Stimulated activated CD4-positive, alpha-beta T cell treated with anti-CD3 and anti-CD28 coated beads, TNF-alpha, amount 100 ng/mL, for 1 hour (primary cell): ENCODE measurements at regions not wholly inside any gene's neighbourhood (a gene's known extent, or its start where the extent isn't known, plus 50 kb on each side); places are given as distances from the start of the nearest gene placed in this dataset.

ENCODE experiments used
- DNase-seq, 3 donors: peaks; one replicate each; pipeline ENCODE4 v3.0.0-alpha.2; 2020; ENCODE audit warnings: low read depth in 3 of 3, low spot score in 1 of 3

DNA sequence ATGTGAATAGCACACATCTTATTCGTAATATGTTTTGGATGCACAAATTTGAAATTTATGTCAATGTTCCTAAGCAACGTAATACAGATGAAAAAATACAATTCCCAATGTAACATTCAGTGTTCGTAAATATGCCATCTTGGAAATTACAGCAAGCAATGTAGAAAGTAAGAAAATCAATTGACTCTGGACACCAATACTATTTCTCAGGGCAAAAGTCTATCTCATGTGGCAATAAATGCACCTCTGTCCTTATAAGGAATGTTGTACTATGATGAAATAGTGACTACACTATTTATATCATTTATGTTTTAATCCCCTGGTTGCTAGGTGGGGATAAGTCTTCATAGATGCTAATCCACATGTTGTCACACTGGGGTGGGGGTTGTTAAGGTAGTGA is 251.2 kb downstream of the GXYLT1 start:
- DNase-seq: no peak

DNA sequence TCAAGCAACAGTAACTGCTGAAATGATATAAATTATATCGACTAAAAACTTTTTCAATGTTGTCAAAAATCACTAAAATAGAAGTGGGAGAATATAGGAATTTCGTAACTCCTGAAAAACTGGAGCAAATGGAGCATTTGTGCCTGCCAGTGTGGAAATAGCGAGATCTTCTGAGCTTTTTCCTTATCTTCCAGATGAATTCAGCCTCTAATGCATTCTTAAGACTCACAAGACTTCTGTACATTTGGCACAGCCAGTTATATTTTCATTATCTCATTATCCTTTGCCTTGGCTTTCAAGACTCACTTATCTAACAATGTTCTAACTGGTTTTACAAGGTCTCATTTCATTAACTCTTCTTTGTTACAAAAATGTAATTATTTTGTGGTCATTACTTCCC is 252.4 kb downstream of the GXYLT1 start:
- no peak for DNase-seq

DNA sequence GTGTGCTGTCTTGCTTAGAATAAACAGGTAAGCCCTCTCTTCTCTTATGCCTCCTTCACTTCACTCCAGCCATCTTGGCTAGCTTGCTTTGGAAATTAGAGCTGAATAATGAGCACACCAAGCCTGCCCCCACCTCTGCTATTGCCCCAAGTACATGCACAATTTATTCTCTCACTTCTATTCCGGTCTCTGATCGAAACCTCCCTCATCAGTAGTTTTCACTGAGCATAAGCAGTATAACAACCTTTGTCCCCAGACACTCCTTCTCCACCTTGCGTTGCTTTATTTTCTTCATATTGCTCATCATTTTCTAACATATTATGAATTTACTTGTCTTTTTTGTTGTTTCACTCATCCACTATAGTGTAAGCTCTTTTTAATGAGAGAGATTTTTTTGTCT is 253.4 kb downstream of the GXYLT1 start:
- no peak for DNase-seq

DNA sequence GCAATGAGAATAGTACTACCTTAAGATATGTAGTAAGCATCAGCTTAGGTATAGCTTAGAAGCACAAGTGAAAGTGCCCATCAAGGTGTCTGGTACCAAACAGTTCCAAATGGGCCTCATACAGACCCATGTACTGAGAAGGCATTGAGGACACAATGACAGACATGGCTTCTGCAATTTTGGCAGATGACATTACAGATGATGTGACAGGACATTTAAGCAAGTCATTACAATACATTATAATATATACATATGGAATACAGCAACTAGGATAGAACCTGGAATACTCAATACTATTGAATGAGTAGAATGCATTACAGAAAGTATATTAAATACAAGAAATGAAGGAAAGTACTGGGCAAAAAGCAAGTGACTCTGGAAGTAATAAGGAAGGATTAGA is 256.4 kb downstream of the GXYLT1 start:
- no peak for DNase-seq

DNA sequence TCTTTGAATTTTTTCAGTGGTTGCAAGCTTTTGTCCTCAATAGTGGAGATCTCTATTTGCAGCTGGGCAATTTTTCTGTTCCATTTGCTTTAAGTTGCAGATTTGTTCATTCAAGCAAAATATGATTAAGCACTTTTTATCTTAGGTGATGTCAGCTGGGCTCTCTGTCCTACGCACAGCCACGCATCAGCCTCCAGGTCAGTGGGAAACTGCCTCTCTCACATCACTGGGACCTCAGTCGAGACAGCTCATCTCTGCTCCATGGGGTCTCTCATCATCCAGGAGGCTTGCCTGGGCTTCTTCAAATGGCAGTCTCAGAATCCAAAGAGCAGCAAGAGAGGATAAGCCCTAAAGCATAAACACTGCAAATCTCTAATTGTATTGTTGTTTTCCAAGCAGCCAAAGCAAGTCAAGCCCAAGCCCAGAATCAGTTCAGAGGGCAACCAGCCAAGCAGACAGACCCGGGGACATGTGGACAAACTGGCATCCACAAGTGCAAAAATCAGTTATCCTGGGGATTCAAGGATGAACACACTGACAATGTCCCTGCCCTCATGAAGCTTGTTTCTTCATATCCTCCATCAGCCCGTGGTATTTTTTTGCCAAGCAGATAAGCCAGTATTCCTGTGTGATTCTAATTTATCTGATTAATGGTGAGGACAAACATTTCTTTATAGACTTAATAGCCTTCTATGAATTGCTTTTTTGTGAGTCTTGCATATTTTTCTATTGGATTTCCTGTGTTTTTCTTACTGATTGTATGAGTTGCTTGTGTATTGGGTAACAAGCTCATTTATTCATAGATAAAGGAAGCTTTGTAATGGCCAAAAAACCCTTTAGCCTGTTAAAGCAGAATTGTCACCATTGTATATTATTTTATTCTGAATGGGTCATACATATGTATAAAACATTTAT is 262.5 kb downstream of the GXYLT1 start:
- no peak for DNase-seq

DNA sequence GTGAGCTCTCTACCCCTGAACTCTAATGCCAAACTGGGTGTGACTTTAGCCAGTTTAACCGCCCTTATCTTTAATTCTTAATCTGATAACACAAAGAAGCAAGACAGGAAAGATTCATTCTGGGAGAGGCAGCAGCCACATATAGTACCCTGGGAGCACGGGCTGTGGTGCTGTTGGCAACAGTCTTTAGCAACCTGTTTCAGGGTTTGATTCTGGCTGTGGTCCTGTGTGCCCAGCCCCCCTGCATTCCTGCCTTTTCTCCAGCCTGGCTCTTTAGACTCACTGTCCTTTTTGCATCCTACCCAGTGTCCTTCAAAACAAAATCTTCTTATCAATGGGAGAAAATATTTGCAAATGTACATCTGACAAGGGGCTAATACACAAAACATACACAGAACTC is 275.2 kb downstream of the GXYLT1 start:
- DNase-seq: no peak

DNA sequence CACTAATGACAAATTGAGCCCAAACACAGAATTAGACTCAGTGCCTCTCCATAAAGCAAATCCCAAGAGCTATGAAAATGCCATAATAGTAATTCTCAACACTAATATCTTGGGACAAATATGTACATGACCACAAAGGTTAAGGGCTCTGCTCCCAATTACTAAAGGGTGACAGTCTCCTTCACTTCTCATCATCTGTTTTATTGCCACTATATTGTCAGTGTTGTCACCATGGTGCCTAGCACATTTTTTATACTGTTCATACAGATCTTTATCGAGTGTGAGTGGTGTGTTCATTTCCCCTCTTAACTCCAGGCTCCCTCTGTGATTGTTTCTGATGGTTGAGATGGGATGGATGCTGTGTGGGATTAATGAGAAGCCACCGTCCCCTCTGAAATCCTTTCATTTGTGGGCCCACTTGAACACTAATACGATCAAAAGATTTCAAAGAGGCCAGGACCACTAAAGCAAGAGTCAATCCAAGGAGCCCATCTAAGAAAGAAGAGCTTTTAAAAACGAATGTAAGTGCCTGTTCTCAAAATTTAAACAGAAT is 277.7 kb downstream of the GXYLT1 start:
- DNase-seq: no peak

DNA sequence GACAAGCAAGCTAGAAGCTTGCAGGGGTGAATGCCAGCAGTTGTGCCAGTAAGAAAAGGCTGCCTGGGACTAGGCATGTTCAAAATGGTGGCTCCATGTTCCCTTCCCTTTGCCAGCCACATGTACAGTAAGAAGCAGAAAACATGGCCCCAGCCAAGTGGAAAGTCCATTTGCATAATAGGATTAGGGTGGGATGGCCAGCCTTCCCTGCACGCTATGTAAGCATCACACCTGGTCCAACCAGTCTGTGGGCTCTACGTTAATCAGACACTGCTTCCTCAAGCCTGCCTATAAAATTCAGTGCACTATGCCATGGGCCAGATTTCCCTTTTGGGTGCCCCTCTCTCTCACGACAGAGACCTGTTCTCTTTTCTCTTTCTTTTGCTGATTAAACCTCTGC is 288.4 kb downstream of the GXYLT1 start:
- DNase-seq: no peak

DNA sequence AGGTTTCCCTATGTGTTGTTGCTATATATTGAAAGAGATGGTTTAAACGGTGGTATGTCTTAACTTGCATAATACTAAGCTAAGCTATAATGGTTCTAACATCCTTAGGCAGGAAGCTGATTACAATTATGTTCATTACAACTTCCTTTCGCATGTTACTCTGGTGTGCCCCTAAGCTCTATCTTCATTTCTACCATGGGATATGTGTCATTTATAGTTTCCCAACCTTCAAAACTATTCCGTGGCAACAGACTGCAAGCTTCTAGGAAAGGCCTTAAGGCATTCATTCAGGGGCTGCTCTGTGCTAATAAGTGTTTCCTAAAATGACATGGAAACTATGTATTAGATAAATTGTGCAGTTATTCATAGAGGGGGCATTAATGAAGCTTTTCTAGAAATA is 294.6 kb downstream of the GXYLT1 start:
- no peak for DNase-seq

DNA sequence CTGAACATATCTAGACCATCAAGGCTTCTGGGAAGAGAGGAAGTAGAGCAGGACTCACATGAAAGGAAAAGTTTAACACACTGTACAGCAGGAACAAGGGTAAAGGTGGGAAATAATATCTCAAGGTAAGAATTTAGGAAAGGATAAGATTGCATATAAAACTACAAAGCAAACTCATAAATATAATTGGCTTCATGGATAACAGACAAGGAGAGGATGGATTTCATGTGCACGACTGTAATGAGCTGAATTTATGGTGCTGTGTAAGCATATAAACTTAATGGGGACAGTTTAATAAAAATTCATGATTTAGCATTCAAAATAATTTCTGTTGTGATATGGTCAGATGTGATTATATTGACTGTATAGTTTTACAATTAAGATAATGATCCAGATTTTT is 298.0 kb downstream of the GXYLT1 start:
- DNase-seq: no peak

DNA sequence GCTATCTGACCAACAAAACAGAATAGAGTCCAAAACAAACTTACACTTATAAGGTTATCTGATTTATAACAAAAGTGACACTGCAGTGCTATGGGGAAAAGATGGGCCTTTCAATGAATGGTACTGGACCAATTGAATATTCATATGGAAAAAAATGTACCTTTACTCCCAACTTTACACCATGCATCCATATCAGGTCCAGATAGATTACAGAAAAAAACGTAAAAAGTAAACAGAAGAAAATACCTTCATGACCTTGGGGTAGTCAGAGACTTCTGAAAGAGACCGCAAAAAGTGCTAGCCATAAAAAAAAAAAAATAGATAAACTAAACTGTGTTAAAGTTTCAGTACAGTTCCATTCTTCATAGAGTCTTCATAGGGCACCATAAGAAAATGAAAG is 308.3 kb downstream of the GXYLT1 start:
- DNase-seq: no peak

DNA sequence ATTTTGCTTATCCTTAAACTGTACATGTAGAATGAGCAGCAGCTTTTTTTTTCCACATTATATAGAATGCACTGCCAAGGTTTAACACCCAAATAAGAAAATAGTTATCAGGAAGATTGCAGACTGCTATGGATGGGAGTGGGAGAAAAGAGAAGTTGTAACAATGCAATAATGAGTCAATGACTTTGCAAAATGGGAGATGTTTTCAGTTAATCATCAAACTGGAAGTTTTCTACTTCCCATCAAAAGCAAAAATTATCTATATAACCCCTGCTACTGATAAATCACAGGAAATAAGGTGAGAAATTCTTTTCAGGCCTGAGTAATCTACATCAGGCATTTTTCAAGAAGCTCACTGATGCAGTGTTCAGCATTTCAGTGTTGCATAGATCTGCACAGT is 309.1 kb downstream of the GXYLT1 start:
- DNase-seq: no peak

DNA sequence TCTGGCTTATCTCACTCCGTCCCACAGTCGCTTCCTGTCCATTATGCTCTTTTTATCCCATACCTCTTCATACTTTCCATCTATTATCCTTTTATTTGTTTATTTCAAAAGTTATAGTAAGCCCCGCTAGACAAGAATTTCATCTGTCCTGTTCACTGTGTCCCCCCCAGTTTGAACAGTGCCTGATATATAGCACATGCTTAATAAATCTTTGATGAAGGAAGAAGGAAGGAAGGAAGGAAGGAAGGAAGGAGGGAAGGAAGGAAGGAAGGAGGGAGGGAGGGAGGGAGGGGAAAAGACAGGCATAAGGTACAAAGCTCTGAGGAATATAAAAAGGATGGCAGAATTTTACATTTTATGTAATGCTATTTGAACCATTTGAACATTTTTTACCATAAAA is 324.7 kb downstream of the GXYLT1 start:
- DNase-seq: no peak

DNA sequence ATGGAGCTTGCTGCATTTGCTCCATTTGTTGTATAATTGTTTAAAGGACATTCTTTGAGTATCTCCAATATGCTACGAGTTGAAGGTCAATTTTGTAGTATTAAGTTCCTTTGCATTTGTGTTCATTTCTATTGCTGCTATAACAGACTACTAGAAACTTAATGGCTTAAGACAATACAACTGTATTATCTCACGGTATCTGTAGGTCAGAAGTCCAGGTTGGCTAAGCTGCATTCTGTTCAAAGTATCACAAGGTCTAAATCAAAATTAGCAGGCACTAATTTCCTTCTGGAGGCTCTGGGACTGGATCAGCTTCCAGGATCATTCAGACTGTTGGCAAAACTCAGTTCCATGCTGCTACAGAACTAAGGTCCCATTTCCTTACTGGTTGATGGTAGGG is 340.6 kb downstream of the GXYLT1 start:
- DNase-seq: no peak

DNA sequence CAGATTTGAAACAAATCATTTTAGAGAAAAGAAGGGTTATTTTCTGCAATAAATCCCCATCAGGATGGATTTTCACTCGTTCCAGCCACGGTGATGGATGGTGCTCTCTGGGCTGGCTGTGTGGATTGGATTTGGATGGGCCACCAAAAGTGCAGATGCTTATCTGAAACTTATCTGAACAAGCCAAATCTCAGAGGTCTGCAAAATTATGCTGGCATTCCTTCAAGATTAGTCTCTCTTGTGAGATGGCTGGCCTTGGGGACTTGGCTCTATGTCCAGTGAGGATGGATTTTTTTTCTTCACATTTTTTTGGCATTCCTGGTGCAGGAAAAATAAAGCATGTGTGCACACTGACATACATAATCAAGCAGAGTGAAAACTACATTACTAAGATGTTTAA is 341.9 kb downstream of the GXYLT1 start:
- DNase-seq: no peak

DNA sequence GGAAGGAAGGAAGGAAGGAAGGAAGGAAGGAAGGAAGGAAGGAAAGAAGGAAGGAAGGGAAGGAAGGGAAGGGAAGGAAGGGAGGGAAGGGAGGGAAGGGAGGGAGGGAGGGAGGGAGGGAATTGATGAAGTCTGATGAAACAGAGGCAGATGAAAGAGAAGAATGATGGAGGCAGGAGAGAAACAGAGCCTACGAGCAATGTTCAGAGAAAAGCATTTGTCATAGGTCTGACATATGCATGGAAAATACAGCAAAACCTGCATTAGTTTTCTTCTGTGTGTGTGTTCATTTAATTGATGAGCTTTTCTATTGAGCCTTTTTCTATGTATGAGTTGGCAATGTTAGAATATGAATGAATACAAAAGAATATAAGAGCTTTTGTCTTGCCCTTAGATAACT is 343.4 kb downstream of the GXYLT1 start:
- no peak for DNase-seq

DNA sequence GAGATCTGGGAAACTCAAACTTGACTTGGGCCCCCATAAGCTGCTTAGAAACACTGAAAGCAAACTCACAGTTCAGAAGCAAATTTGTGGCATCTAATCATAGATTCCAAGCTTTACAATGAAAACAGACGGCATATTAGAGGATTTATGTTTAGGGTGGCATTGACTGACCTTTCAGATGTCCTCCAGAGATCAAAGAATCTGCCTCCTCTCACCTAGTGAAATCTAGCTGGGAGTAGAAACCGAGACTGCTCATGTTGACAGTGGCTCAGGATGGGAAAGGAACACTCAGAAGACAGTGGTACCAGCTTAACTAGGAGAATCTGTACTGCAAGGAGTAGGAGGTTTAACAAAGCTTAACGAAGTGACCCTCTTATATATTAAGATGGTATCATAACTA is 345.0 kb downstream of the GXYLT1 start:
- no peak for DNase-seq

DNA sequence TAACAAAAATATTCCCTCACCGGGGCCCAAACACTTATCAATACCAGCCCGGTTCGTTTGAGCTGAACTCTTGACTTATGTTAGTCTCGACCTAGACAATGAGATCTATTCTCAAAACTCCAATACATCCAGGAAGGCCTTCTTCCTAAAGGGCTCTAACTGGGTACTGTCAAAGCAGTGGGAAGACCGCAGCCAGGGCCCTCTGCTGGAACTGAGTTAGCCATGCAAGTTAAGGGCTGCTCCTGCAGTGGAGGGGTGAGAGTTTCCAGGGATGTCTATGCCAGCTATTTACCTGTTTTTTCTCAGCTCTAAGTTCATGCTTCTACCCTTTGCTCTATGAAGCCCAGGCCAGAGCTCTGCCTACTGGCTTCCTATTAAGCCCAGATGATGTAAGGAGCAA is 348.8 kb downstream of the GXYLT1 start:
- DNase-seq: no peak

DNA sequence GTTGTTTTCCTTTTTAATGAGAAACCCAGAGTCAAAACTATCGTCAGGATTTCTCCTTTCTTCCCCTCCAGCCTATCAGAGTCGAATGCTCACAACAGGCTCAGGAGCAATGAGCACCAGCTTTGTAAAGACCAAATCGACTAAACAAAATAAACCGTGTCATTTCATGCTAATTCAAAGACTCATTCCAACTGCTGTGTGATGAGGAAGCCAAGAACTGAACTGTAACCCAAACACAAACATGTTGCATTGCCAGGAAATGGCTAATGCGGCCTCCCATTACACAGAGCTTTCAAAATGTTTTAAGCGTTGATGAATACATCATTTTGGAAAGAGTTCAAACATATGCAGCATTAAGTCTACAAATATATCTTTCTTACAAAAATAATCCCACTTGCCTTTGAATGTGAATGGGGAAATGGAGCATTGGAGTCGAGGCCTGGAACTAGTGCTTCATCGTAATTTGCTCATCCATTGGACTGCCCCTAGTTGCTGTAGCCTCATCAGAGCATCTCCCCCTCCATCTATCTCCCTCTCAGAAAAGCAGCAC is 349.5 kb downstream of the GXYLT1 start:
- no peak for DNase-seq

DNA sequence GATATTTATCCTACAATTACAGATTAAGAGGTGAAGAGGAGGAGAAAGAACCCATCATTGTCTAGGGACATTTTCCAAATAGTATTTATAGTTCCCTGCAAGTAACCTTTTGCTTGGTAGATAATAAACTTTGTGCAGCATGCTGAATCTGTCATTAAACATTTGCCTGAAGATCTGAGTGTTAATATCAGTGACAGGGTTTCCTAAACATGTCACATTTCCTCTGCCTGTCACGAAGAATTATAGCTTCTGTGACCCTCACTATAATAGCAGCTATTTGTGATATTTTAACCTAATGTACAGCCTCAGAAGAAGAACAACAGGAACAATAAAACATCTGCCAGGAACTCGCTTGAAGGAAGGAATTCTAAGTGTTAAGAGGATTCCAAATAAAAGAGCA is 350.3 kb downstream of the GXYLT1 start:
- DNase-seq: no peak

DNA sequence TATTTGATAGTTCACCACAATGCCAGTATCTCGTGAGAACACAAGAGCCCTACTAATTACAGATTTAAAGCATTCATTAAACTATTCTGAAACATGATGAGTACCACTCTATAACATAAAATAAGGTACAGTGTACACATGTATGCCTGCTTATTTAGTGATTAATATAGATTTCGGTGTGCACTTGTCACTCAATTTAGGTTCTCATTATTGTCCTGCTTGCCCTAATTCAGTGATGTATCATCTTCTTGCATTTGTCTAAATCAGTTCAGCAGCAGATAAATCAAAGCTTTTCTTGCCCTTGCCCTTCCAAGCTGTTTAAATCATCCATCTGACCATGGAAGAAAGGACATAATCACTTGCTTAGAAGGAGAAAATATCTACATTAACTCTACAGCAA is 359.7 kb downstream of the GXYLT1 start:
- no peak for DNase-seq

DNA sequence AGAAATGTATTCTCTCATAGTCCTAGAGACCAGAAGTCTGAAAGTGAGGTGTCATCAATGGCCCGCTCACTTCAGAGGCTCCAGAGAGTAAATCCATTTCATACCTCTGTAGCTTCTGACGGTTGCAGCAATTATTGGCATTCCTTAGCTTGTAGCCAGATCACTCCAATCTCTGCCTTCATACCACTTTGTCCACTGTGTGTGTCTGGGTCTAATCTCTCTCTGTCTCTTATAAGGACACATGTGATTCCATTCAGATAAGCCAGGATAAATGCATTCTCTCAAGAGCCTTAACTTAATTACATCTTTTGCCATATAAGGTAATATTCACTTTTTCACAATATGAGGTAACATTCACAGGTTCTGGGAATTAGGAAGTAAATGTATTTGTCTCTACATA is 365.7 kb downstream of the GXYLT1 start:
- DNase-seq: no peak
